GM21367 (cell line): ENCODE measurements at regions not wholly inside any gene's neighbourhood (a gene's known extent, or its start where the extent isn't known, plus 50 kb on each side); places are given as distances from the start of the nearest gene placed in this dataset.

Source experiments
- ATAC-seq: cut with Tn5 transposase; IDR thresholded peaks from one replicate; pipeline ENCODE4 v1.9.1; 2021; ENCODE audit not compliant: unreplicated experiment

- no peak for ATAC-seq
These were observed 618.8 kb downstream of the TBC1D22A start for GRCh38 chr22:47381240-47381639.

GRCh38 chr22:47380692-47381091 lies 618.2 kb downstream of the TBC1D22A start:
- no peak for ATAC-seq

GRCh38 chr22:47379037-47379436 lies 616.6 kb downstream of the TBC1D22A start:
- no peak for ATAC-seq

GRCh38 chr22:47377926-47378560 lies 615.6 kb downstream of the TBC1D22A start:
- no peak for ATAC-seq

GRCh38 chr22:47376901-47377505 lies 614.6 kb downstream of the TBC1D22A start:
- ATAC-seq: no peak

- no peak for ATAC-seq
These were observed 613.9 kb downstream of the TBC1D22A start for GRCh38 chr22:47376322-47376700.

- ATAC-seq: no peak
These were observed 613.3 kb downstream of the TBC1D22A start for GRCh38 chr22:47375621-47376321.

- no peak for ATAC-seq
These were observed 612.6 kb downstream of the TBC1D22A start for GRCh38 chr22:47374901-47375575.

GRCh38 chr22:47374273-47374771 lies 611.9 kb downstream of the TBC1D22A start:
- no peak for ATAC-seq

- no peak for ATAC-seq
These were observed 611.3 kb downstream of the TBC1D22A start for GRCh38 chr22:47373648-47374272.

- ATAC-seq: no peak
These were observed 610.3 kb downstream of the TBC1D22A start for GRCh38 chr22:47372596-47373385.

GRCh38 chr22:47372111-47372581 lies 609.7 kb downstream of the TBC1D22A start:
- no peak for ATAC-seq

GRCh38 chr22:47371263-47372090 lies 609.0 kb downstream of the TBC1D22A start:
- ATAC-seq: no peak

- no peak for ATAC-seq
These were observed 608.2 kb downstream of the TBC1D22A start for GRCh38 chr22:47370448-47371262.

- no peak for ATAC-seq
These were observed 607.1 kb downstream of the TBC1D22A start for GRCh38 chr22:47369431-47370015.

- no peak for ATAC-seq
These were observed 606.6 kb downstream of the TBC1D22A start for GRCh38 chr22:47369020-47369419.

GRCh38 chr22:47367993-47368945 lies 605.8 kb downstream of the TBC1D22A start:
- no peak for ATAC-seq
